GM19468 (cell line): ENCODE measurements at regions not wholly inside any gene's neighbourhood (a gene's known extent, or its start where the extent isn't known, plus 50 kb on each side); places are given as distances from the start of the nearest gene placed in this dataset.

Source experiments
- ATAC-seq: cut with Tn5 transposase; IDR thresholded peaks from one replicate; pipeline ENCODE4 v1.9.1; 2021; ENCODE audit warnings: mild to moderate bottlenecking, moderate library complexity, moderate number of reproducible peaks; ENCODE audit not compliant: unreplicated experiment; ENCODE audit errors: extremely low read depth

GRCh38 chr6:165962366-165962765, 205.3 kb downstream of the TBXT start:
- ATAC-seq, result no peak

- ATAC-seq, result no peak
Observed at GRCh38 chr6:165961233-165961632, 206.4 kb downstream of the TBXT start.

DNA sequence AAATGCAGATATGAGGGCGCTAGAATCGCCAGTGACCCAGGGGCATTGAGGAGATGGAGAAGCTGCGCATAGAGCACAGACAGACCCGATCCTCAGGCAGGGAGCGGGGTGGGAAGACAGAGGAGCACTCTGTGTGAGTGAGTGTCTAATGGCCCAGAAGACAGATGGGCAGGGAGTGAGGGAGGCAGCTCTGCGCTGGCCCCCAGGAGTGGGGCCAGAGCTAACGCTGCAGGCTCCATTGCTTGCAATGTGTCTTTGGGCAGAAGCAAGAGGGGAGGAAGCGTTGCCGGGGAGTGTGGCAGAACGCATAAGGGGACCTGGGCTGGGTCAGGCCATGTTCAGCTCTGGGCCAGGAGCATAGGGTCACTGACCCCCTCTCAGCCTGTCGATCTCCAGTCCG, 207.0 kb downstream of the TBXT start:
- no peak for ATAC-seq

- no peak for ATAC-seq
Observed at GRCh38 chr6:165959627-165960026, 208.0 kb downstream of the TBXT start.

- ATAC-seq, result no peak
Observed at GRCh38 chr6:165956874-165957273, 210.8 kb downstream of the TBXT start.

GRCh38 chr6:165952514-165952913, 215.1 kb downstream of the TBXT start:
- ATAC-seq, result no peak

- no peak for ATAC-seq
Observed at GRCh38 chr6:165950316-165950715, 217.3 kb downstream of the TBXT start.

- ATAC-seq, result no peak
Observed at GRCh38 chr6:165949324-165949723, 218.3 kb downstream of the TBXT start.

- ATAC-seq, result no peak
Observed at GRCh38 chr6:165944002-165944466, 223.6 kb downstream of the TBXT start.

- no peak for ATAC-seq
Observed at GRCh38 chr6:165941786-165942185, 225.9 kb downstream of the TBXT start.

GRCh38 chr6:165941249-165941775, 226.3 kb downstream of the TBXT start:
- ATAC-seq, result no peak

GRCh38 chr6:165940366-165940765, 227.3 kb downstream of the TBXT start:
- no peak for ATAC-seq

- no peak for ATAC-seq
Observed at GRCh38 chr6:165939601-165940290, 227.9 kb downstream of the TBXT start.

- ATAC-seq, result no peak
Observed at GRCh38 chr6:165939047-165939446, 228.6 kb downstream of the TBXT start.

DNA sequence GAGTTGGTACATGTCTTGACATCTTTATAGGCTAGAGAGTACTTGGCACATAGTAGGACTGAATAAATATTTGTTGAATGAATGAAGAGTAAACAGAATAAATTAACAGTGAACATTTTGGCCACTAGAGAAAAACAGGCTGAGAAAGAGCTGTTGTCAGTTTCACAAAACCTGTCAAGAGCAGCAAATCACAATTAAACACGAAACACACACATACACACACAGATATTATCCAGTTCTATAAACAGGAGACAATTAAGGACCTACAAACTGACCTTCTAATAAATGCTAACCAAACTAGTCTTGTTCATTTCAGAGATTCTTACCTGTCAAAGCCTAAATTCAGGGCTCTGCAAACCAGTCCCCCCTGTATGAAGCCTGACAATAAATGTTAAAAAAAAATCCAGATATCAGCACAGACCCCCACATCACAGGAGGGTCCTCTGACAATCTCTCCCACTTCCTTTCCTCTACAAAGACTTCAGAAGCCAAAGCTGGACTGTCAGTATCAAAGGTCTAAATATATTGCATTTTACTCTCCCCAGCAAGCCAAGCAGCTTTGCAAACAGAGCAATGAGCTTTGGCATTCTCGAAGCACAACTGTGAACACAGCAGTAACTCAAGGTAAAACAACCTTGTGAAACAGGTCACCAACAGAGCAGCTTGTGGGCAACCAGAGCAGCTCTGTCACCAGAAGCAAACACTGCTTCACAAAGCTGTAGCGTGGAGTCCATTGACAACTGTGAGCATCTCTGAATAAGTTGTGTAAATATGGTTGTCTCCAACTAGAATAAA, 229.9 kb downstream of the TBXT start:
- ATAC-seq, result no peak

GRCh38 chr6:165936660-165937059, 231.0 kb downstream of the TBXT start:
- ATAC-seq, result no peak

- ATAC-seq, result no peak
Observed at GRCh38 chr6:165936096-165936495, 231.6 kb downstream of the TBXT start.

- ATAC-seq, result no peak
Observed at GRCh38 chr6:165931675-165932074, 236.0 kb downstream of the TBXT start.

GRCh38 chr6:165930668-165931214, 236.9 kb downstream of the TBXT start:
- ATAC-seq, result no peak

- no peak for ATAC-seq
Observed at GRCh38 chr6:165929607-165930006, 238.0 kb downstream of the TBXT start.

DNA sequence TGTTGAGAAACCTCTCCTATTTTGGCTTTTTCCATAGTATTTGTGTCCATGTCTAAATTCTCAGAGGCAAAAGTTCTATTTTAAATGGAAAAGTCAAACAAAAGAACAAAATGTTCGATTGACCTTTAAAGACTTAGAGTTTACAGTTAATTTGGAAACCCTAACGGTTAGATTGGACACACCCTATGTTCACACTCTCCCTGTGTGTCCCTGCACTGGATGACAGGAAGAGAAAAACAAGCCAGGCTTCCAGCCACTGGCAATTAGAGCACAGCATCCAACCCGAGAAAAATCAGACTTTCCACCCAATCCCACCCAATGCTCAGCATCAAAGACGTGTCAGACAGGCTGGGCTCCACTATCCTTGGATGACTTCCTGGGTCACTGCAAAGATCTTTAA, 241.3 kb downstream of the TBXT start:
- ATAC-seq, result no peak
